OCI-LY7 (cell line): ENCODE measurements at regions not wholly inside any gene's neighbourhood (a gene's known extent, or its start where the extent isn't known, plus 50 kb on each side); places are given as distances from the start of the nearest gene placed in this dataset.
"Not testable (repeated sequence)": the region's sequence is repeated elsewhere in the genome, so short reads cannot be mapped to it uniquely, and the experiment has no call there.

Source experiments
- BruUV-seq: library from RNA; stranded (reverse); fragments of 400-500 nt; replicated peaks from 2 replicates; lab custom pipeline; 2021; lab: Mats Ljungman, UMichigan
- CTCF ChIA-PET: fragments of 300-600 bp; sonication (Branson Sonifier 250); formaldehyde crosslinking; loops from one replicate; lab custom pipeline; 2022; ENCODE audit warnings: antibody characterized with exemption; ENCODE audit not compliant: unreplicated experiment; lab: Charles Lee
- POLR2A ChIA-PET: fragments of 300-600 bp; sonication (Branson Sonifier 250); formaldehyde crosslinking; loops from one replicate; lab custom pipeline; 2022; ENCODE audit warnings: antibody characterized with exemption; lab: Charles Lee
- DNase-seq: peaks from one replicate; pipeline ENCODE4 v3.0.0-alpha.2; 2015; ENCODE audit warnings: low spot score
- H2AFZ ChIP-seq: fragments of 200-600 bp; sonication (generic), shearing (Covaris generic); 2 replicates; pipeline ENCODE4 v1.6.1; 2014; ENCODE audit warnings: mild to moderate bottlenecking, antibody characterized with exemption, low read length, moderate library complexity
- H3K27ac ChIP-seq: fragments of 200-600 bp; sonication (generic); 2 replicates; pipeline ENCODE4 v1.5.1; 2014; ENCODE audit warnings: mixed run types, low read depth, mild to moderate bottlenecking, moderate library complexity, low read length, inconsistent platforms; ENCODE audit not compliant: poor library complexity, severe bottlenecking
- H3K36me3 ChIP-seq: fragments of 200-600 bp; sonication (generic); 2 replicates; pipeline ENCODE4 v1.6.1; 2014; ENCODE audit warnings: mild to moderate bottlenecking, antibody characterized with exemption, low read length, moderate library complexity, mixed read lengths; ENCODE audit not compliant: insufficient read depth
- H3K4me1 ChIP-seq: fragments of 200-600 bp; sonication (generic); 2 replicates; pipeline ENCODE4 v1.5.1; 2014; ENCODE audit warnings: mild to moderate bottlenecking, low read length; ENCODE audit not compliant: insufficient read depth, poor library complexity, severe bottlenecking
- H3K4me2 ChIP-seq: fragments of 200-600 bp; sonication (generic); 2 replicates; pipeline ENCODE4 v1.6.1; 2014; ENCODE audit warnings: mild to moderate bottlenecking, low read length
- H3K4me3 ChIP-seq: fragments of 200-600 bp; sonication (generic); 2 replicates; pipeline ENCODE4 v1.5.1; 2014; ENCODE audit warnings: mild to moderate bottlenecking, low read depth, low read length; ENCODE audit not compliant: poor library complexity, severe bottlenecking
- H3K79me2 ChIP-seq: fragments of 200-600 bp; sonication (generic); 2 replicates; pipeline ENCODE4 v1.6.1; 2016; ENCODE audit warnings: low read depth, mild to moderate bottlenecking, low read length, moderate library complexity, mixed read lengths; ENCODE audit not compliant: insufficient read depth
- H3K9me2 ChIP-seq: fragments of 200-600 bp; sonication (generic); 2 replicates; pipeline ENCODE4 v1.6.1; 2016; ENCODE audit warnings: mild to moderate bottlenecking, low read length, mixed read lengths; ENCODE audit not compliant: insufficient read depth
- H3K9me3 ChIP-seq: fragments of 200-600 bp; sonication (generic); 2 replicates; pipeline ENCODE4 v1.6.1; 2014; ENCODE audit warnings: mild to moderate bottlenecking, mixed run types, low read length, mixed read lengths
- H4K20me1 ChIP-seq: fragments of 200-600 bp; sonication (generic); 2 replicates; pipeline ENCODE4 v1.6.1; 2014; ENCODE audit warnings: mild to moderate bottlenecking, antibody characterized with exemption, low read length, moderate library complexity, mixed read lengths; ENCODE audit not compliant: insufficient read depth
- EZH2phosphoT487 ChIP-seq: fragments of 200-600 bp; sonication (generic); IDR thresholded peaks from 2 replicates; pipeline ENCODE4 v1.6.1; 2018; ENCODE audit warnings: low read depth, borderline replicate concordance, mild to moderate bottlenecking, mixed run types, antibody characterized with exemption, low read length, moderate library complexity, mixed read lengths
- intact Hi-C: fragments of 100-400 bp; cut with micrococcal nuclease; formaldehyde crosslinking; loops from one replicate; pipeline ENCODE4 v1.10.0; 2022; ENCODE audit not compliant: unreplicated experiment
- TF ChIP-seq, protein P1 (sequence below): fragments of 200-600 bp; sonication (generic); conservative IDR thresholded peaks from 2 replicates; pipeline ENCODE4 v1.5.1; 2014; ENCODE audit warnings: mild to moderate bottlenecking, antibody characterized with exemption, low read length, moderate library complexity, mixed read lengths

GRCh38 chrX:110532581-110532931 is 173.9 kb downstream of the RTL9 start:
- H3K36me3 ChIP-seq = no peaks in the 10 kb centered on the region

GRCh38 chrX:110536816-110537215 is 178.2 kb downstream of the RTL9 start:
- no TSS peak for BruUV-seq
- no peak for TF ChIP-seq EZH2phosphoT487
- TF ChIP-seq, protein P1, sequence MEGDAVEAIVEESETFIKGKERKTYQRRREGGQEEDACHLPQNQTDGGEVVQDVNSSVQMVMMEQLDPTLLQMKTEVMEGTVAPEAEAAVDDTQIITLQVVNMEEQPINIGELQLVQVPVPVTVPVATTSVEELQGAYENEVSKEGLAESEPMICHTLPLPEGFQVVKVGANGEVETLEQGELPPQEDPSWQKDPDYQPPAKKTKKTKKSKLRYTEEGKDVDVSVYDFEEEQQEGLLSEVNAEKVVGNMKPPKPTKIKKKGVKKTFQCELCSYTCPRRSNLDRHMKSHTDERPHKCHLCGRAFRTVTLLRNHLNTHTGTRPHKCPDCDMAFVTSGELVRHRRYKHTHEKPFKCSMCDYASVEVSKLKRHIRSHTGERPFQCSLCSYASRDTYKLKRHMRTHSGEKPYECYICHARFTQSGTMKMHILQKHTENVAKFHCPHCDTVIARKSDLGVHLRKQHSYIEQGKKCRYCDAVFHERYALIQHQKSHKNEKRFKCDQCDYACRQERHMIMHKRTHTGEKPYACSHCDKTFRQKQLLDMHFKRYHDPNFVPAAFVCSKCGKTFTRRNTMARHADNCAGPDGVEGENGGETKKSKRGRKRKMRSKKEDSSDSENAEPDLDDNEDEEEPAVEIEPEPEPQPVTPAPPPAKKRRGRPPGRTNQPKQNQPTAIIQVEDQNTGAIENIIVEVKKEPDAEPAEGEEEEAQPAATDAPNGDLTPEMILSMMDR = no peak
- H3K27ac ChIP-seq = no peak overlapping the region
- CTCF ChIA-PET = no interaction called here
- no peaks in the 10 kb centered on the region for H4K20me1 ChIP-seq
- intact Hi-C loops = no loop called here
- H3K4me3 ChIP-seq = no peak overlapping the region
- no peaks in the 10 kb centered on the region for H3K79me2 ChIP-seq
- POLR2A ChIA-PET = no interaction called here
- no peak for DNase-seq
- no peak overlapping the region for H2AFZ ChIP-seq
- no peaks in the 10 kb centered on the region for H3K4me1 ChIP-seq
- no peaks in the 10 kb centered on the region for H3K36me3 ChIP-seq
- H3K9me3 ChIP-seq = no peaks in the 10 kb centered on the region
- H3K9me2 ChIP-seq = no peaks in the 10 kb centered on the region
- H3K4me2 ChIP-seq = no peak overlapping the region

More at GRCh38 chrX:110532581-110532931, 173.9 kb downstream of the RTL9 start:
- intact Hi-C loops = no loop called here
- POLR2A ChIA-PET = no interaction called here
- Histone ChIP-seq H3K79me2 (no peaks in the 10 kb centered on the region), H3K9me2 (no peaks in the 10 kb centered on the region), H4K20me1 (no peaks in the 10 kb centered on the region), H2AFZ (no peak overlapping the region), H3K4me2 (no peak overlapping the region), H3K27ac (no peak overlapping the region), H3K4me1 (no peaks in the 10 kb centered on the region), H3K9me3 (no peaks in the 10 kb centered on the region), H3K4me3 (no peak overlapping the region)
- no TSS peak for BruUV-seq
- no peak for TF ChIP-seq EZH2phosphoT487
- TF ChIP-seq, protein P1 = no peak
- CTCF ChIA-PET = no interaction called here
- DNase-seq = no peak

- DNase-seq = no peak
- Histone ChIP-seq H3K4me3 (no peak overlapping the region), H3K4me1 (no peaks in the 10 kb centered on the region), H3K36me3 (no peaks in the 10 kb centered on the region), H3K27ac (no peak overlapping the region), H2AFZ (no peak overlapping the region), H4K20me1 (no peaks in the 10 kb centered on the region), H3K9me3 (no peaks in the 10 kb centered on the region), H3K4me2 (no peak overlapping the region), H3K79me2 (no peaks in the 10 kb centered on the region), H3K9me2 (no peaks in the 10 kb centered on the region)
- ChIA-PET POLR2A (no interaction called here), CTCF (no interaction called here)
- BruUV-seq = no TSS peak
- TF ChIP-seq, protein P1 = no peak
- no peak for TF ChIP-seq EZH2phosphoT487
- intact Hi-C loops = no loop called here
Observed at GRCh38 chrX:110541266-110541665, 182.6 kb downstream of the RTL9 start.

- H3K4me1 ChIP-seq, CTCF ChIA-PET, intact Hi-C loops, H3K79me2 ChIP-seq, H3K4me2 ChIP-seq, BruUV-seq, H3K9me3 ChIP-seq, H4K20me1 ChIP-seq, H3K36me3 ChIP-seq, DNase-seq, H3K4me3 ChIP-seq, H3K27ac ChIP-seq, H3K9me2 ChIP-seq, H2AFZ ChIP-seq, POLR2A ChIA-PET: not testable (repeated sequence)
Observed at GRCh38 chrX:110550854-110551253, 192.2 kb downstream of the RTL9 start.
